GM23338 (cell line): ENCODE measurements at regions not wholly inside any gene's neighbourhood (a gene's known extent, or its start where the extent isn't known, plus 50 kb on each side); places are given as distances from the start of the nearest gene placed in this dataset.

Experiments
- ATAC-seq: fragments of 200-7000 bp; cut with Tn5 transposase; 3 replicates; pipeline ENCODE4 v1.9.1; 2020
- DNase-seq: peaks from one replicate; pipeline ENCODE4 v3.0.0-alpha.2; 2015; ENCODE audit warnings: low spot score
- H2AFZ ChIP-seq: fragments of 200-600 bp; sonication (generic); 2 replicates; pipeline ENCODE4 v1.8.0; 2016; ENCODE audit warnings: antibody characterized with exemption, mild to moderate bottlenecking, moderate library complexity
- H3F3A ChIP-seq: fragments of 200-600 bp; sonication (generic); replicated peaks from 2 replicates; pipeline ENCODE4 v1.8.0; 2017; ENCODE audit warnings: antibody characterized with exemption, mixed run types, low read depth
- H3K27ac ChIP-seq: fragments of 200-600 bp; sonication (generic); 2 replicates; pipeline ENCODE4 v1.6.1; 2016; ENCODE audit warnings: low read depth
- H3K27me3 ChIP-seq: fragments of 200-600 bp; sonication (generic); 2 replicates; pipeline ENCODE4 v1.8.0; 2016; ENCODE audit warnings: mild to moderate bottlenecking, mixed run types, moderate library complexity; ENCODE audit not compliant: insufficient read depth
- H3K36me3 ChIP-seq: fragments of 200-600 bp; sonication (generic); 2 replicates; pipeline ENCODE4 v1.8.0; 2016; ENCODE audit warnings: mild to moderate bottlenecking; ENCODE audit not compliant: insufficient read depth
- H3K4me1 ChIP-seq: fragments of 200-600 bp; sonication (generic); 2 replicates; pipeline ENCODE4 v1.8.0; 2016; ENCODE audit warnings: mild to moderate bottlenecking, moderate library complexity; ENCODE audit not compliant: insufficient read depth
- H3K4me2 ChIP-seq: fragments of 200-600 bp; sonication (generic); 2 replicates; pipeline ENCODE4 v1.7.1; 2017; ENCODE audit warnings: mixed run types
- H3K4me3 ChIP-seq: fragments of 200-600 bp; sonication (generic); 2 replicates; pipeline ENCODE4 v1.6.1; 2016; ENCODE audit warnings: mixed run types
- H3K79me2 ChIP-seq: fragments of 200-600 bp; sonication (generic); replicated peaks from 2 replicates; pipeline ENCODE4 v1.8.0; 2017; ENCODE audit warnings: mild to moderate bottlenecking; ENCODE audit not compliant: insufficient read depth
- H3K9me2 ChIP-seq: fragments of 200-600 bp; sonication (generic); 2 replicates; pipeline ENCODE4 v1.8.0; 2017; ENCODE audit not compliant: insufficient read depth
- H4K20me1 ChIP-seq: fragments of 200-600 bp; sonication (generic); replicated peaks from 2 replicates; pipeline ENCODE4 v1.8.0; 2017; ENCODE audit warnings: mild to moderate bottlenecking; ENCODE audit not compliant: insufficient read depth
- H3K27ac Mint-ChIP-seq: 2 replicates; pipeline ENCODE4 v1.8.0; 2020; ENCODE audit warnings: inconsistent platforms, mild to moderate bottlenecking, moderate library complexity, mixed read lengths
- H3K27me3 Mint-ChIP-seq: 3 replicates; pipeline ENCODE4 v1.8.0; 2022; ENCODE audit warnings: low read depth, mild to moderate bottlenecking, moderate library complexity, mixed read lengths, inconsistent platforms; ENCODE audit not compliant: insufficient read depth, poor library complexity
- H3K36me3 Mint-ChIP-seq: 3 replicates; pipeline ENCODE4 v1.8.0; 2021; ENCODE audit warnings: low read depth, mild to moderate bottlenecking, inconsistent platforms, moderate library complexity, mixed read lengths
- H3K4me1 Mint-ChIP-seq: 3 replicates; pipeline ENCODE4 v1.8.0; 2020; ENCODE audit warnings: mild to moderate bottlenecking, inconsistent platforms, mixed read lengths
- H3K4me3 Mint-ChIP-seq: 3 replicates; pipeline ENCODE4 v1.8.0; 2021; ENCODE audit warnings: moderate library complexity, mild to moderate bottlenecking, inconsistent platforms, mixed read lengths
- H3K9me3 Mint-ChIP-seq: 3 replicates; pipeline ENCODE4 v1.8.0; 2020; ENCODE audit warnings: moderate library complexity, mild to moderate bottlenecking, inconsistent platforms, mixed read lengths
- ZNF462 ChIP-seq: fragments of 250-450 bp; sonication (Bioruptor Pico); IDR thresholded peaks from 2 replicates; pipeline ENCODE4 v1.5.0; 2020; ENCODE audit warnings: mild to moderate bottlenecking, moderate library complexity

- no peak for TF ChIP-seq ZNF462 (CRISPR knock-in tag)
Observed at GRCh38 chr12:59182658-59183455, 262.6 kb upstream of the LRIG3 start (continued).

GRCh38 chr12:59182191-59182590 is 261.9 kb upstream of the LRIG3 start:
- Histone ChIP-seq H2AFZ (no peak overlapping the region), H3K4me2 (no peak overlapping the region), H3K36me3 (no peaks in the 10 kb centered on the region), H3F3A (no peaks in the 10 kb centered on the region), H3K79me2 (no peaks in the 10 kb centered on the region), H3K27me3 (no peaks in the 10 kb centered on the region), H4K20me1 (no peaks in the 10 kb centered on the region), H3K4me3 (no peak overlapping the region), H3K4me1 (no peaks in the 10 kb centered on the region), H3K9me2 (0 out of 2 replicates have a peak, but pooled peaks cover 2% of the 10 kb centered on the region), H3K27ac (no peak overlapping the region)
- H3K9me3 Mint-ChIP-seq: peaks cover 5% of the 10 kb centered on the region
- TF ChIP-seq ZNF462 (CRISPR knock-in tag): no peak
- H3K27ac Mint-ChIP-seq: no peak overlapping the region
- no peak overlapping the region for H3K4me3 Mint-ChIP-seq
- DNase-seq: no peak
- ATAC-seq: no peak
- H3K27me3 Mint-ChIP-seq: peaks cover 3% of the 10 kb centered on the region
- H3K4me1 Mint-ChIP-seq: no peaks in the 10 kb centered on the region
- peaks cover 4% of the 10 kb centered on the region; the same call in 1 of the 3 replicates for H3K36me3 Mint-ChIP-seq
